Renal cortical epithelial cell (primary cell): ENCODE measurements at regions not wholly inside any gene's neighbourhood (a gene's known extent, or its start where the extent isn't known, plus 50 kb on each side); places are given as distances from the start of the nearest gene placed in this dataset.
"Not testable (repeated sequence)": the region's sequence is repeated elsewhere in the genome, so short reads cannot be mapped to it uniquely, and the experiment has no call there.

Experiments used
- DNase-seq: peaks from one replicate; pipeline ENCODE4 v3.0.0-alpha.2; 2011; ENCODE audit warnings: low read depth

GRCh38 chr11:121358760-121359159, 66.2 kb downstream of the SC5D start:
- DNase-seq = peak; percentile 19

DNA sequence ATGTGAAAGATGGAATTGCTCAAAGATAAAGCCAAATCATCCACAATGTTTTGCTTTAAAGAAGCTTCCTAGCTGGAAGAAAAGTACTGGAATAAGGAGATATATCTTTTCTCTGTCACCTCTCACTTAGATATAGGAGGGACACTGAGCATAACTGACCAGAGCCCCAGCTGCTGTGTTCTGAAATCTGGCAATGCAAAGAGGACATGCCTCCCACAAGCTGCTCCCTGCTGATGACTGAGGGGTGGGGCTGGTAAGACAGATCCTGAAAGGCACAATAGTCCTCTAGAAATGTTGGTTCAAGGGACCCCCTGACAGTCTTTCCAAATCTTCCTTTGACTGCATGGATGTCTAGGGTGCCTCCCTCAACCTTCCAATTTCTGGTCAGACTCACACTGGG, 67.0 kb downstream of the SC5D start:
- DNase-seq = no peak

DNA sequence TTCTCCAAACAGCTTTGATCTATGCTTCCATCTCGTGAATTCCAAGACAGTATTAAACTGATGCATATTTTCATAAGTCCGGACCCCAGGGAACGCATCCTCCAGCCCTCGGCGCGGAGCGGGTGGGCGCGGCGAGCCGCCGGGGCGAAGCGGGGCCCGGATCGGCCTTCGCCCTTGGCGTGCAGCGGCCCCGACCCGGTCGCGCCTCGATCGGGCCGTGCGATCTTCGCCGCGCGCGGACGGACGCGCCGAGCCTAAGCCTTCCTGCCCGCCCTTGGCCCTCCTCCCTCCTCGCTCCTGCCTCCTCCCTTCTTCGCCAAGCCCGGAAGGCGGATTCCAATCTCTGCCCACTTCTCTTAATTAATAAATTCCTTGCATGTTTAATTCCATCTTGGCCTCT, 70.4 kb downstream of the SC5D start:
- DNase-seq = not testable (repeated sequence)

DNA sequence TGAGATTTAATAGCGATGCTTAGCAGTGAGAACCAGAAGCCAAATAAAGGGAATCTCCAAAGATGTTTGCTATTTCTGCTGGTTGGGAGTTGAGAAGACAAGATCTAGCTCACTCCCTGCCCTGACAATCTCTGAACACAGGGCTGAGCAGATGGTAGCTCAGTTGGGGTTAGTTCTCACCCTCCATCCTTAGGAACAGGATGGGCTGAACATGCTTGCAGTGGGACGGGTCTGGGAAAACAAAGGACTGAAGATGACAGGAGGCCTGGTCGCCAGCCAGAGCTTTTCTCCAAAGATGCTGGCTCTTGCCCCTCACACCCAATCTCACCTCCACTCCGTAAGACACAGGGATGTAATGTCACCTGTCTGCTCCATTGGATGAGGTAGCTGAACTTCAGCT, 72.7 kb downstream of the SC5D start:
- no peak for DNase-seq

DNA sequence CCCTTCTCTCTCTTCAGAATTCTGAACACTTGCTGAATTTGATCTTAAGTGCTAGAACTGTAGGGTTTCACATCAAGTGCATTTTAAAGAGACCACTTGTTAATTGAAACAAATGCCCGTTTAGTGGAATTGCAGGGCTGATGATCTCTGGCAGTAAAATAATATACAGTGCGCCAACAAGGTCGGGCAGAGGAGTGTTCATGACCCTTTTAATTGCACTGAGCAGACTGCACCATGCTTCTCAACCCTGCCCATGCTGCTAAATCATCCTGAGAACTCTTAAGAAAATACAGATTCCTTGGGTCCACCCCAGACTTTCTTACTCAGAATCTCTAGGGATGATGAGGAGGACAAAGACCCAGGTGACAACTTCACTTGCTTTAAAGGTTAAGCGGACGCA, 73.5 kb downstream of the SC5D start:
- no peak for DNase-seq

- peak; percentile 25 for DNase-seq
These were observed 74.7 kb downstream of the SC5D start for GRCh38 chr11:121367001-121367843.

- no peak for DNase-seq
These were observed 75.3 kb downstream of the SC5D start for GRCh38 chr11:121367844-121368225.

- no peak for DNase-seq
These were observed 76.0 kb downstream of the SC5D start for GRCh38 chr11:121368364-121369240.

DNA sequence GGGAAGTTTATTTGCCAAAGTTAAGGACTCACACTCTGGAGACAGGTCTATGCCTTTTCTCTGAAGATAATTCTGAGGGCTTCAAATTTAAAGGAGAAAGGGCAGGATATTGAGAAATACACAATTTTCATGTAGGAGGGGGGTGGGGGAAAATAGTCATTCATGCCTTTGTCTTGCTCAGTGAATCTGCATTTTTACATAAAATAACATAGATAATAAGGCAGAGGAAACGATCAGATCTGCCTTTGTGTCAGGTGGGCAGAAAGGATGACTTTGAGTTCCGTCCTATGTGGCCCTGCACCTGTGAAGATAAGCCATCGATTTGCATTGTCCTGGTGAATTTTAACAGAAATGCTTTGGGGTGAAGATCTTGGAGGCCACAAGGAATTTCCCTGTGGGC, 76.8 kb downstream of the SC5D start:
- DNase-seq = no peak

DNA sequence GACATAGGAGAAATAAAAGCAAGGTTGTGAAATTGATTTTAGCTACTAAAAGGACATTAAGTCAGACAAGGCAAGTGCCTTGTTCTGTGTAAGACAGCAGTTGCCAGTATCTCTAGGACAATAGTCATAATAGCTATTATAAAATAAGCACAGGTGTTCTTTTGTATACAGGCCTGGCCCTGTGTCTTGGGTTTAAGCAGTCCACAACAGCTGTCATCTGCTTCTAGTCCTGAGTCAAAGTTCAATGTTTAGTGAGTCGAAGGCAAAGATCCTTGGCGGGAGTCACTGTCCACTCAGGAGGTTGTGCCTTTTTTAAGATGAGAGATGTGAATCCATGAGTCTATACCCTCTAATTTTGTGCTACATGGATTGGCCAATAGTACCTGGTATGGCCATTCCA, 79.5 kb downstream of the SC5D start:
- no peak for DNase-seq

DNA sequence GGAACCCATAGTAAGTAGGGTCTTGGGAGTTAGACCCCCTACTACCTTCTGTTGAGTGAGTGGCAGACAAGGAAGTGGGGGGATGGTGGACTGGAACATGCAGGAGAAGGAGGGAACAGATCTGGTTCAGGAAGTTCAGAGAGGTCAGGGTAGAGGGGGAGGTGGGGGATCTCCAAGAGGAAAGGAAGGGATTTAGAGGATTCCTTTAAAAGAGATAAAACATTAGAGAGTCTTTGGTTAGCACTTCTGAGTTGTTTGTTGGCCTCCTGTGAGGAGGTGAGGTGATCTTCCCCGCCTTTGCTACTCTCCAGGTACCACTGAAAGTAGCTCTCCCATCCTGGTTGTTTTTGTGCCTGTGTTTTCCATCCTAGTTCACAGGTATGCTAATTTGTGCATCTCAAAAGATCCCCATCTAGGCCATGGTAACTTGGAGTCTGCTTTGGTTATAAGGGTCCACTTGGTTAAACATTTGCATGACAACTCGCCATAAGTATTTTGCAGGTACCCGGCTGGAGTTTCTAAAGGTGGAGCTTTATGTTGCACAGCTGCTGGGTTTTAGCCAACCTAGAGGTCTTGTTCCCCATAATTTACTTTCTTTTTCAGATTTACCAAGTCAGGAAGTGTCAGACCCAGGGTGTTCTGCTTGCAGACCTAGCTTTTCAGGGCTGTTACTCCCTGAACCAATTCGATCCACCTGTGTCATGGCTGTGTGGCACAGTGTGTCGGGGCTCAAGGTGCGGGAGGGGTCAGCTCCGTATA, 79.3 kb upstream of the SORL1 start:
- no peak for DNase-seq

GRCh38 chr11:121374286-121374985, 77.7 kb upstream of the SORL1 start:
- DNase-seq = no peak

- no peak for DNase-seq
These were observed 76.0 kb upstream of the SORL1 start for GRCh38 chr11:121376130-121376529.

GRCh38 chr11:121379145-121379810, 72.8 kb upstream of the SORL1 start:
- not testable (repeated sequence) for DNase-seq

- DNase-seq = no peak
These were observed 68.4 kb upstream of the SORL1 start for GRCh38 chr11:121383716-121384115.

DNA sequence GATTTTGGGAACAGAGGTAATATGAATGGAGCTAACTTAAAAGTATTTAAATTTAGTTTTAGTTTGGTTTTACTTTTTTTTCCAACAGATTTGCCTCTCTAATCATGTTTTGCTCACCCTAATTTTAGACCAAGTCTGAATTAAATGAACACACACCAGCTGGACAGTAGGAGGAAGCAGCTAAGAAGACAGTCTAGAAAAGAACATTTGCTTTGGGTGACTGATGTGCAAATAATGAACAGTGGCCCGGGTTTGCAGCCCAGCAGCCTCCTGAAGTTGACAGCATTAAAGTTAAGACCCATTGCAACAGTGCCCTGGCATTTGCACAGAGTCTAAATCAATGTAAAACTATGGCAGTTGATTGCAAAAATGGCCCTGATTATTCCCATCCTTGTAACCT, 66.4 kb upstream of the SORL1 start:
- no peak for DNase-seq
